Activated CD4-positive, alpha-beta T cell treated with anti-CD3 and anti-CD28 coated beads, Interleukin-2, Interleukin-6, amounts not matched to agents 100 ng/mL and 50 ng/mL, durations not matched to agents 16 hours and 8 hours (primary cell): ENCODE measurements at regions not wholly inside any gene's neighbourhood (a gene's known extent, or its start where the extent isn't known, plus 50 kb on each side); places are given as distances from the start of the nearest gene placed in this dataset.

ENCODE experiments used
- DNase-seq: peaks from one replicate; pipeline ENCODE4 v3.0.0-alpha.2; 2020

DNA sequence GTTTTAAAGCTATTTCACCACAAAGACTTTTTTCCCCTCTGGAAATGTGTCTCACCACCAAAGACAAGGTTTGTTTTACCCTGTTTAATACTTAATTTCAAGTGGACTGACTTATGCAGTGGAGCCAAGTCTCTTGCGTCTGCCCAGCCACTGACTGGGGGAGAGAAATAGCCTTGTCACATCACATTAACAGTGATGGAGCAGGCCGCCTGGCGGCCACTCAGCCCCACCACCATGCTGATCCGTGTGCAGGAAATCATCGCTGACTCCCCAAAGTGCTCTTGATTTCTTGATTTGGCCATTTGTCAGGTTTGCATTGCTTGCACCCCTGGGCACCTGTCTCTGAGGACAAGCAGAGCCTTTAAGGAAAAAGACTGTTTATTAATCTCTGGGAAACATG is 334.1 kb downstream of the GLRX3 start:
- no peak for DNase-seq

DNA sequence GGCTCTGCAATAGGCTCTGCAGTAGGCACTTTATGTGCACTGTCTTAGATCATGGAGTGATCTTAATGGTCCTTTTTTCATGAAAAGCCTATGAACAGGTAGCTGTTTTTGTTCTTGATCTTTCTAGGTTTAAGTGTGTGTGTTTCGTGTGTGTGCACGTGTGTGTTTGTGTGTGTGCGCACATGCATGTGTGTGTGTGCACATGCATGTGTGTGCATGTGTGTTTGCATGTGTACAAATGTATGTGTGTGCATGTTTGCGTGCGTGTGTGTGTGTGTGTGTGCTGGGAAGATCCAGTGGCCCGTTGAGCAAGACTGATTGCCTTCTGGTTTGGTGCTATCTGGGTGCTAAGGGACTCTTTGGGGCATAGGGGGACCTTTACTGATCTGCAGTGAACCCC is 334.8 kb downstream of the GLRX3 start:
- DNase-seq: no peak

DNA sequence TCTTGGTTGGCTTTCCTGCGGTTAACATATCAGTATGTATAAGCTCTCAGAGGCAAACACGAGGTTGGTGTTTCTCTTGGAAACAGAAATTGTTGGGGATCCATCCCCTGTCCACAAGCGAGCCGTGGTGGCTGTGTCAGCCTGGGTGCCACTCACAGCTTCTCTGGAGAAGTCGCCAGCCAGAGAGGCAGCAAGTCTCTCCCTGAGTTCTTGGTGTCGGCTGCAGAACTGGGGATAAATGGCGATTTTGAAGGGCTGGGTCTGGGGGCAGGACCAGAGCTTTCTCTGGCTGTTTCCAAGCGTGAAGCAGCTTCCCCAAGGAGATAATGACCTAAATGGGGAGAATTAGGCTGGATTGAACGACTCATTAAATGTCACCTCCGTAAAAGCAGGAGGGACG is 335.3 kb downstream of the GLRX3 start:
- DNase-seq: no peak

DNA sequence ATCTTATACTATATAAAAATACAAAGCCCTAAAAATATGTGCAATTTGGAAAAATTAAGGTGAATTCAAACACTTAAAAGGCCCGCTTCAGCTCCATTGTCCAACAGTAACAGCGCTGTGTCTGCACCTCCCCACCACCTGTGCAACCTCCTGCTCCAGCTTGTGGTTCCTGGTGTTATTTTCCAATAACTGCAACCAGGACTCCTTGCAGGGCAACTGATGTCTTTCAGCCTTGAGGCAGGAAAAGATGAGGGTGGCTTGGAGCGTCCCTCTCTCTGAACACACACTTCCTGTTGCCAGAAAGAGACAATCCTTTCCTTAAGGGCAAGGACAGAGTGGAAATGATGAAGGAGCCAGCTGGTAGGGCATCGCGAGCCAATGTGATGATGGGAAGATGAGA is 336.0 kb downstream of the GLRX3 start:
- DNase-seq: no peak

DNA sequence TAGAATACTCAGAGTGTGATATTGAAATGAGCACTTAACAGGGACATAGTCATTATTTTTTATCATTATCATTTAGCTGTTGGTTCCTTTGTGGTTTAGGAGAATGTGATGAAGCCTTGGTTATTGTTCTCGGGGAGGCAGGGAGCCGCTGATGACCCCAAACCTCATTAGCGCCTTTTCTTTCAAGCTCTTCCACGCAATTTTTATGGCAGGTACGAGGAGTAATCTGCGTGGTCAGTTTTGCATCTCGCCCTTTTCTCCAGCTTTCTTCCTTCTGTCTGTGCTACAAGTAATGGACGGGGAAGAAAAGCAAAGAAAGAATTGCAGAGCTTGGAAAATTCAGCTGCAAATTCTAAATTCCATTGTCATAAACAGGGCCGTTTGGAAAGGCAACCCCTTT is 338.4 kb downstream of the GLRX3 start:
- DNase-seq: no peak

DNA sequence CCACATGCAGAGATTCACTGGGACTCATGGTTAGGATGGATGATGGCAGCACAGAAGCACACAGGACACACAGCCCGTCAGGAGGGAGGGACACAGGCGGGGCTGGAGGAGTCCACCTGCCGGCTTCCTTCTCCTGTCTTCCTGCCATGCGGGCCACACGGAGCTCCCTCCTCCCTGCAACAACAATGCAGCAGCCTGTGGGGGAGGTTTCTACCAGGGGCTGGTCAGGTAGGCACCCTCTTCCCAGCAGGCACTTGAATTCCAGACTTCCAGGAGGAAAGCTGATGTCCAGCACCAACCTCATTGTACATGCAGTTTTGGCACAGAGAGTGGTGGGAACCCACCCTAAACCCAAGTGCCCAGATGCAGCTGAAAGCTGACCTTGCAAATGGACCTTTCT is 341.2 kb downstream of the GLRX3 start:
- no peak for DNase-seq

DNA sequence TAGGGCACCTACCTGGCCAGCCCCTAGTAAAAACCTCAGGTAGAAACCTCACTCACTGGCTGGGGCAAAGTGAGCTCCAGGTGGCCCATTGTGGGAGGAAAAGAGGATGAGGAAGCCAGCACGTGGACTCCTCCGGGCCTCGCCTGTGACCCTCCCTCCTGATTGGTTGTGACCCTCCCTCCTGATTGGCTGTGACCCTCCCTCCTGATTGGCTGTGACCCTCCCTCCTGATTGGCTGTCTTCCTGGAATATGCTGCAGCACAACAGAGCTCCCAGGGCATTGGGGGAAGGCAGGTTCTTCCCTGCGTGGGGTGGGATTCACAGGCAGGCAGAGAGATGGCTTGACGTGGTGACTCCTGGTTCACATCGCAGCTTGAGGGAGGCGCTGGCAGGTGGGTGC is 343.0 kb downstream of the GLRX3 start:
- no peak for DNase-seq

DNA sequence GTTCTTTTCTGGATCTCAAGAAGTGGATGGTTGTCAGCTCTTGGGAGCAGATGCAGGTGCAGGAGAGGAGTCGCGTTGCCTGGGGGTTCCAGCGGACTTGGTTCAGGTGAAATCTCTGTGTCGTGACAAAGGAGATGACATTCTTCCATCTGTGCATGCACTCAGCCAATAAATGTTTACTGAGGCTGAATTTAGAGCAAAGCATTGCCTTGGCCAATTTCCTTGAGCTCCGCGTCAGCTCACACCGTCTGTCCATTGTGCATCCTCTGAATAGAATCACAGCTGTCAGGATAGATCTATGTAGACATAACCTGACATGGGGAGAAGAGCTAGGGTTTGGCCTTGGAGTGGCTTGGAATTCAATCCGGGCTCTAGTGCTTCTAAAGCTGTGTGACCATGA is 343.7 kb downstream of the GLRX3 start:
- DNase-seq: no peak

DNA sequence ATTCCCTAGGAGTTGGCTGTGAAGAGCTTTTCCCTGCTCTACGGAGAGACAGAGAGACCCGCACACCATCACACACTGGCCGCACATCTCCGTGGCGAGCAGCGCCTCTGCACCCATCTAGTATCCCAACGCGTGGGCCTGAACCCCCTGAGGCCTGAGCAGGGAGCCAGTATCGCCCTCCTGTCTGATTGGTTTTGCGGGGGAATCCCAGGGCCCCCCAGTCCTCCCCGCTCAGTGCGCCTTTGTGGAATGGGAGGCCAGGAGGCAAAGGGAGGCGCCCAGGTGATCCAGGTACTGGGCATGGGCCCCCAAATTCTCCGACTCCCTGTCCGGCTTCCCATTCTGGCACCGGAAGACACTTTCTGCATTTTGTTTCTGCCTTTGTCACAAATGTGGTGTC is 344.3 kb downstream of the GLRX3 start:
- no peak for DNase-seq

DNA sequence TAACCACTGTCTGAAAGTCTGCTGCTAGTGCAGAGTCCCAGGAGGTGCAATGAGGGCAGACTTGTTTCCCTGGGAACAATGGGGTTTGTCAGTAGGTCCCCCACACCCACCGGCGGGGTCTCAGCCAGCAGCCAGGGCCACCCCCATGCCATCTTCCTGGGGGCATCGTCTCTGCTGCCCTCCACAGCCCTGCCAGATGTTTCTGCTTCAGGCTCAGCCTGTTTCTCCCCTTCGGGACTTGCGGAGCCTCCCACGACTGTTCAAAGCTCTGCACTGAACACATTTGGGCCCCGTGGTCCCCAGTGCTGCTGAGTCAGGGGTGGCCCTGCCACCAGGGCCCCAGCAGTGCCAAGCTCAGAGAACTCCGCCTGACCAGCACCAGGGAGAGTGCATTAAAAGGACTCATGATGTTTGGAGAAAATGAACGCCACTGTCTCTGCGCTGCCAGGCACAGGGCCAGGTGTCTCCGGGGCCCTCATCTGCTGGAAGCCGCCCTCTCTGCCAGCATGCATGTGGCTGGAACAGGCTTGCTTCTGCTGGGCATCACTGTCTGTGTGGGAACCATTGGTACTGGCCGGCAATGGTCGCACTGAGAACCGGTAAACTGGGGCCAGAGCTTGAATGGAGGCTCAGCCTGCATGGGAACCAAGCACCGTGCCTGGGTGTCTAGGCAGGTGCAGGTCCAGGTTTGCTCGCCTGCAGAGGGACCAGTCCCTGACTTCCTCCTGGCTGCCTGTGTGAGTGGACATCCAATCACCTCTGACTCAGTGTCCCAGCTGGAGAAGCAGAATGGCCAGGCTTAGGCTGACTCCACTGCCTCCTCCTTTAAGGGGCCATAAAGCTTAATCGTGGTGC is 345.1 kb downstream of the GLRX3 start:
- DNase-seq: no peak

DNA sequence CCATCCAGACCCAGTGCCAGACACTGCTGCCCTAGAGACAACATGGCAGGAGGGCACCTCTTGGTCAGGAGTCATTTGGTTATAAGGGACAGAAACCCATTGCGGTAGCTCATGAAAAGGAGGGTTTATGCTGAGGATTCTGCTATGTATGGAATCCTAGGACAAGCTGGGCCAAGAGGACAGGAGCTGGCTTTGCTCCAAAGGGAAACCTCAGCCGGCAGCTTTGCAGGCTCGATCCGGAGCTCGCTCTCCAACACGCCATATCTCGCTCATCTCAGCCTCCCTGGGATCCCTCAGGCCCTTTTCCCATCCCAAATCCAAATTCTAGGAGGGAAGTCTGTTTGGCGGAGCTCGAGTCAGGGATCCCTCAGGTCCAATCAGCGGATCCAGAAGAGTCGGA is 345.7 kb downstream of the GLRX3 start:
- DNase-seq: no peak

DNA sequence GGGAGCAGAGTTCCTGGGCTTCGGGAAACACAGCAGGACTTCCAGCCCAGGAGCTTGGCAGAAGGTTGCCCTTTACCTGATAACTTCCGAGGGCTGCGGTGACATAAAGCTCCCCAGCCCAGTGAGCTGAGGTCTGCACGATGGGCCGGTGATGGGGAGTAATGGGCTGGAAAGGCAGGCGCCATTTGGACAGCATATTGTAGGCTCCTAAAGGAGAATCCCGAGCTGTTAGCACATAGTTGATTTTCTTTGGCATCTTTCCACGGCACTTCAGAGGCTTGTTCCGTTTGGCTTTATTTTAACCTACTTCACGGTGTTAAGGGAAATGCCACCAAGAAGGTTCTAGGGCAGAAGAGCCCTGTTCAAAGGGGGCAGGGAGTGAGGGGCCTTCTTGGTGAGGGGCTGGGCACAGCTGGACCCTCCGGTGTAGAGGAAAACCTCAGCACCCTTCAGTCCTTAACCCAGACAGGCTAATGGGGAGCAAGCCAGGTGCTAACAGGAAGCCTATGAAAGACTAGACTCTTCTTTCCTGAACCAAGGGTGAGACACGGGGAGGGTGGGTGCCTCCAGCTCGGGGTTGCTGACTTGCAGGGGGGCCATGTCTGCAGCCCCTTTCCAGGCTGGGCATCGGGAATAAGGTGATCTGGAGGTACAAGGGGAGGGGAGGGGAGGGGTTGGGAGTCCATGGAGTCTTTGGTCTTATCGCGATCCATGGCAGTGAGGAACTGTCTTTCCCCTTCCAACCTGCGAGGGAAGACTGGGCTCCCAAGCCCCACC is 347.7 kb downstream of the GLRX3 start:
- DNase-seq: no peak

DNA sequence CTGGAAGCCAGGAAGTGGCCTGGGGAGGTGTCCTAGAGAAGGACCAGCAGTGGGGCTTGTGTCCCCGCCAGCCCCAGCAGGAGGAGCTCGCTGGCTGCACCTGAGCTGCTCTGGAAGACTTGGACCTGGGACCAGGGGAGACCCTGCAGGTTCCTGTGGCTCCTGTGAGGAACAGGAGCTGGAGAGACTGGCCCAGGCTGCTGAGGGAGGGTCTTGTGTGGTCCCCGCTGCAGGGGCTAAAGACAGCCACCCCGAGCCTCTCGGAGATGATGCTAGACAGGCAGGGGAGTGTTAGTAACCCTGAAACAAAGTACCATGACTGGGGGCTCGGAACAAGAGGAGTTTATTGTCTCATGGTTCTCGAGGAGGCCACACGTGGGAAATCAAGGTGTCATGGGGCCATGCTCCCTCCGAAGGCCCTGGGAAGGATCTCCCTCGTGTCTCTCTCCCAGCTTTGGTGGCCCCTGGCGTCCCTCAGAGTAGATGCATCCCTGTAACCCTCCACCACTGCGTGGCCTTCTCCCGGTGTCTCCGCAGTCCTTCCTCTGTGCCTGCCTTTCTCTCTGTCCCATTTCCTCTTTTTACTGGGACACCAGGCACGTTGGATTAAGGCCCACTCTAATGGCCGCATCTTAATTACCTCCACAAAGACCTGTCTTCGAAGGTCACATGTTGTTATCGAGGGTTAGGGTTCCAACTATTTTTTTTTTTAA is 348.4 kb downstream of the GLRX3 start:
- no peak for DNase-seq

DNA sequence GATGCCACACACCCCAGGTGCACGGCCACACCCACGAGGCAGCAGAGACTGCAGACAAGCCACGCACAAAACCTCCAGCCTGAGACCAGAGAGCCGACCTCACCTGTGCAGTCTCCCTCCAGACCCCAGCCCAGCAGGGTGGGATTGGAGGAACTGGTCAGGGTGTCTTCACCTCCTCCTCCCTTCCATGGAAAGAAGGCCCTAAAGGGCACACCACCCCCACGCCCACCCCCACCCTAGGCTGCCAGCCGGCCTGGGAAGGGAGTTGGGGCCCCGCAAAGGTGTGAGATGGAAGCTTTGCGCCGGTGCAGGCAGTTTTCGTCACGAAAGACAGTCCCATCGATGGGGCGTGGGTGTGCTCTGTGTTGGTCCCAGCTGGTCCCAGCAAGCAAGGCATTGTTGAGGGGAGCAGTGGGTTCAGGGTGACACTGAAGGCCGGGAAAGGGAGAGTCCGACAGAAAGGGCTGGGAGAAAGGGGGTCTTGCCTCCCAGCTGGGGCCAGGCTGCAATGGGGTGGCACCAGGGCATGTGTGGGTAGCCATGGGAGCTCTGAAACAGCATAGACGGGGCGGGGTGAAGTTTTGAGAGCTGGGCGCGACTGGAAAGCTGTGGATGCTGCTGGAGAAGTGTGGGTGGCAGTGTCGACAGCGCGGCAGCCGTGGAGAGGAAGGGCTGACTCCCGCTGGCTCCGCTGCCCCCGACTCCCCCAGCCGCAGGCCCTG is 349.2 kb downstream of the GLRX3 start:
- no peak for DNase-seq

DNA sequence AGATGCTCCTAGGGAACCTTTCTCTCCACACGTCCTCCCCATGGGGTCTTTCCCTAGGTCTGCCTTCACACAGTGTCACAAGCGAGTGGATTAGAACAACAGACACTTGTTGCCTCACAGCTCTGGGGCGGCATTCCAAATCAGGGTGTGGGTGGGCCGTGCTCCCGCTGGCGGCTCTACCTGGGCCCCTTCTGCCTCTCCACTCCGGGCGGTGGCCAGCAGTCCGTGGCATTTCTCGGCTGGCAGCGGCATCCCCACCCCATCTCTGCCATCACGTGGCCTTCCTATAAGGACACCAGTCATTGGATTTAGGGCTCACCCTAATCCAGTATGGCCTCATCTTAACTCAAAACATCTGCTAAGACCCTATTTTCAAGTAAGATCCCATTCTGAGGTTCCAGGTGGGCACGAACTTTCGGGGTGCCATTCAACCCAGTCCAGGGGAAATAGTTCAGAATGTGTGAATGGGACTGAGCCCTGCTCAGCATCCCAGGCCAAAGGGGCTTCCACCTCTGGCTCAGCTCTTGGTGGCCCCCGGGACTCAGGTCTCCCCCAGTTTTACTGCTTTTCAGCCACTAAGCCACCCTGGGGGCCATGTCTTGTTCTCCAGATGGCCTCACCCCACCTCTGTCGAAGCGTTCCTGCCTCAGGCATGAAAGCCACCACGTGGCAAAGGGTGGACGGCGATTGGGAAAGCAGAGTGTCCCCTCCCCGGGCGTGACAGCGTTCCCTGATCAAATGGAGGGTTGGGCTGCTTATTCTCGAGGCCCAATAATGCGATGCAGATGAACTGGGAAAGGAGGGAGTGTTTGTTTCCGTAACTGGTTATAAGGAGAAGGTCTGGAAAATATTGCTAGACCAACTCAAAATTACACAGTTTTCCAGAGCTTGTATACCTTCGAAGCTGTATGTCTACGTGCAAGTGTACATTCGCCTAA is 350.0 kb downstream of the GLRX3 start:
- no peak for DNase-seq

DNA sequence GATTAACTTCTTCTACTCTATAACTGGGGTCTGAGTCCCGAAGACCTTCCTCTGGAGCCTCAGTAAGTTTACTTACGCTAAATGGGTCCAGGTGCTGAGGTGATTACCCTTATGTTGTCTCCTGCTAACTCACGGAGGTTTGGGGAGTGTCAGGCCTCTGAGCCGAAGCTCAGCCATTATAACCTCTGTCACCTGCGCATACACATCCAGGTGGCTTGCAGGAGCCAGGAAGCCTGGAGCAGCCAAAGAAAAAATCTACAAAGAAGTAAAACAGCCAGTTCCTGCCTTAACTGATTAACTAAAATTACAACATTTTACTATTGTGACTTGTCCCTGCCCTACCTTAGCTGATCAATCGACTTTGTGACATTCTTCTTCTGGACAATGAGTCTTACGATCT is 350.7 kb downstream of the GLRX3 start:
- DNase-seq: no peak

DNA sequence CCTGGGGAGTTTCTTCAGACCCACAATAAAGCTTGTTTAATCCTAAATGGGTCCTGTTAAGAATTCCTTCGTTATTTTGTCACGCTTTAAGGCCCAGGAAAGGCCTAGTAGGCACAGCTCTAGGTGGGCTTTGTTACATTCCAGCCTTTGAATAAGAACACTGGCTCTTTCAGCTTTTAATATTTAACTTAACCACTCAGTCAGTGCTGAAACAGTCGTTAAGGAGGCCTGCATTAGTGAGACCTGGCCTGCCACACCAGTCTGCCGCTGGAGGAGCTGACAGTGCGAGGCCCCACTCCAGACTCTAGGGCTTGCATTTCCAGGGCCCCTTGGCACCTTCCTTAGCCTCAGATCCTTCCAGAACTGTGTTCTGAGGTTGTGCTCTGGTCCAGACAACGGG is 351.4 kb downstream of the GLRX3 start:
- no peak for DNase-seq

DNA sequence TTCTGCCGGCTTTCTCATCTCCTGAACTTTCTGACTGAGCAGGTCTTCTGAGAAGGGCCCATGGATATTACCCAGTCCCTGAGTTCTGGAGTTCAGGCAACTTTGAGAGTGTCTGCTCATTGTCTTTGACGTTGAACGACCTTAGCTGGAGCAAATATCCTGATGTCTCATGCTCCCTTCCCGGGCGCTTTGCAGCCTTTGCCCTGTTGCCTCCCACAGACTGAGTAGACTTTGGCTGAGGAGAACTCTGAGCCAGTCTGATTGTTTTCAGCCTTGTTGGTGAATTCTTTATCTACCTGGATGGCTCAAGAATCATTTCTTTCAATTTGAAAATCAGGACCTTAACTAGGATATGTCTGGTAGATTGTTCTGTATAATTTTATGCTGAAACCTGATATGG is 353.7 kb downstream of the GLRX3 start:
- DNase-seq: no peak

DNA sequence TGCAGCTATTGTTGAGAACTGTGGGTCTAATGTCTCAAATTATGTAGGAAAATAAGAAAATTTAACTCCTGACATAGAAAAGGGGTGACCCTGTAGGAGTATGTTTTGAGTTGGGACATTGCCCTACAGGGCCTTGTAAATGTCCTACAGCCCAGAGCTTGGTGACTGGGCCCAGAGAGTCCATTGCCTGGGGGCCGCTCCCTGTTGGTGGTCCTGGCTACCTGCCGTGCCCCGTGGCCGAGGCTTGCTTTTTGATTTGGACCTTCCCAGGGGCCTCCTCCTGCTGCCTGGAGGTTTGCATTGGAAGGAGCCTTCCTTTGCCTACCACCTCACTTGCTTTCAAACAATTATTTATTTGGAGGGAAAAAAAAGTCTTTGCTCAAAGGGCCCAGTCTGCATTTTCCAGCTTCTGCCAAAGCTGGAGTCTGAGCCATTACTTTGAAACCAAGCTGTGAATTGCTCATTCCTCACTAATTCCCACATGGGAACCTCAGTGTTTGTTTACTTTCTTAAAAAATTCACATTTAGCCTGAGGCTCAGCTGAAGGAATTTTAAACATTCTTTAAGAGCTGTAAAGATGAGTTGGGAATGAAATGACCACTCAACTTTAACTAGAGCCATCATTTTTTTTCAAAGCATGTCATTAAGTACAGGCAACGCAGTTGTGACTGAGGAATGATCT is 355.0 kb downstream of the GLRX3 start:
- no peak for DNase-seq

DNA sequence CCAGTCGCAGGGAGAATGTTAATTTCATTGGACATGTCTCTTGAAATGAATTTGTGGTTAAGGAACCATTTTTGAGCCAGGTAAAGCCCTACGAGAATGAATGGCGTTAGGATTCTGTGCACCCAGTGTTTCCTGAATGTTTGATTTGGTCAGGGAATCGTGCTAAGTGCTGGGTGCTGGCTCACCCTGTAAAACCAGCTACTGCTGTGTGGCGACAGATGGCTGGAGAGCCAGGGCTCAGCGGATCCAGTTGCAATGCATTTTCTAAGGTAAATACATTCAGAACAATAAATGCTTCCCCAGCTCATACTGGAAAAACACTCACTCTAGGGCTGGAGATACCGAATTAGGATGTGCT is 355.5 kb downstream of the GLRX3 start:
- no peak for DNase-seq

DNA sequence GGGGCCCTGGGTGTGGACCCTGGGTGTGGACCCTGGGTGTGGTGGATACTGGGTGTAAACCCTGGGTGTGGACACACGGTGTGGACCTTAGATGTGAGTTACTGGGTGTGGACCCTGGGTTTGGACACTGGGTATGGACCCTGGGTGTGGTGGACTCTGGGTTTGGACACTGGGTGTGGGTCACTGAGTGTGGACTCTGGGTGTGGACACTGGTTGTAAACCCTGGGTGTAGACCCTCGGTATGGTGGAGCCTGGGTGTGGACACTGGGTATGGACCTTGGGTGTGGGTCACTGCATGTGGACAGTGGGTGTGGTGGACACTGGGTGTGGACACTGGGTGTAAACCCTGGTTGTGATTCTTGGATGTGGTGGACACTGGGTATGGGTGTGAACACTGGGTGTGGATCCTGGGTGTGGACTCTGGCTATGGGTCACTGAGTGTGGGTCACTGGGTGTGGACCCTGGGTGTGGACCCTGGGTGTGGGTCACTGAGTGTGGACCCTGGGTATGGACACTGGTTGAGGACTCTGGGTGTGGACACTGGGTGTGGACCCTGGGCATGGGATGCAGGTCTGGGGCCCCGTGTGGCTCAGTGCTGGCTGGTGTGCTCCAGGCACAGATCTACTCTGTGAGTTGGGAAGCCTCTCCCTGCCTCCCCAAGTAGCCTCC is 356.2 kb downstream of the GLRX3 start:
- no peak for DNase-seq
